NCI-H345 (cell line): ENCODE measurements at regions not wholly inside any gene's neighbourhood (a gene's known extent, or its start where the extent isn't known, plus 50 kb on each side); places are given as distances from the start of the nearest gene placed in this dataset.
"Not testable (repeated sequence)": the region's sequence is repeated elsewhere in the genome, so short reads cannot be mapped to it uniquely, and the experiment has no call there.

Experiments used
- DNase-seq: peaks from one replicate; lab custom pipeline; 2025; lab: John Stamatoyannopoulos, UW

DNA sequence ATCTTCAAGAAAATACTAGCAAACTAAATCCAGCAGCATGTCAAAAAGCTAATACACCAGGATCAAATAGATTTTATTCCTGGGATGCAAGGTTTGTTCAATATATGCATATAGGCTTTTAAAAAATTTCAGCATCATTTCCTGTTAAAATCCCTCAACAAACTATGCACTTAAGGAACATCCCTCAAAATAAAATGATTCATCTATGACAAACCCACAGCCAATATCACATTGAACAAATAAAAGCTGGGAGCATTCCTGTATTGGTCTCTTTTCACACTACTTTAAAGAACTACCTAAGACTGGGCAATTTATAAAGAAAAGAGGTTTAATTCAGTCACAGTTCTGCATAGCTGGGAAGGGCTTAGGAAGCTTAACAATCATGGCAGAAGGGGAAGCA, 726.7 kb downstream of the GRXCR1 start:
- no peak for DNase-seq

DNA sequence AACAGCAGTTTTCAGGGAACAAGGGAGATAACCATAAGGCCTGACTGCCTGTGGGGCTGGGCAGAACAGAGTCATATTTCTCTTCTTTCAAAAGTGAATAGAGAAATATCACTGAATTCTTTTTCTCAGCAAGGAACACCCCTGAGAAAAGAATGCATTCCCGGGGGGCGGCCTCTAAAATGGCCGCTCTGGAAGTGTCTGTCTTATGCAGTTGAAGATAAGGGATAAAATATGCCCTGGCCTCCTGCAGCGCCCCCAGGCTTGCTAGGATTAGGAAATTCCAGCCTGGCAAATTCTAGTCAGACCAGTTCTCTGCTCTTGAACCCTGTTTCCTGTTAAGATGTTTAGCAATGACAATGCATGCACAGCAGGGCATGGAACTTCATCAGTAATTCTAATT, 745.4 kb downstream of the GRXCR1 start:
- not testable (repeated sequence) for DNase-seq

DNA sequence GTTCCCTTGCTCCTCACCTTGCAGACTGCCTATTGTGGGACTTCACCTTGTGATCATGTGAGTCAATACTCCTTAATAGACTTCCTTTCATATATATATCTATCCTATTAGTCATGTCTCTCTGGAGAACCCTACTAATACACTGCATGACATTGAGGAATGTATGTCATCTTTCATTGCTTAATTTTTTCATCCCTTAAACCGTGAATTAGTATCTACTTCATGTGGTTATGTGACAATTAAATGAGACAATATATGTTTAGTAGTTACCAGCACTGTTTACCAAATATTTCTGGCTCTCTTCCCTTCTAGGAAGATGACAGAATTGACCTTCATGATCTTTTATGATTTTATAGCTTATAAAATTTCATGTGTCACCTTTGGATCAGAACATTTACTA, 759.5 kb downstream of the GRXCR1 start:
- DNase-seq = no peak

DNA sequence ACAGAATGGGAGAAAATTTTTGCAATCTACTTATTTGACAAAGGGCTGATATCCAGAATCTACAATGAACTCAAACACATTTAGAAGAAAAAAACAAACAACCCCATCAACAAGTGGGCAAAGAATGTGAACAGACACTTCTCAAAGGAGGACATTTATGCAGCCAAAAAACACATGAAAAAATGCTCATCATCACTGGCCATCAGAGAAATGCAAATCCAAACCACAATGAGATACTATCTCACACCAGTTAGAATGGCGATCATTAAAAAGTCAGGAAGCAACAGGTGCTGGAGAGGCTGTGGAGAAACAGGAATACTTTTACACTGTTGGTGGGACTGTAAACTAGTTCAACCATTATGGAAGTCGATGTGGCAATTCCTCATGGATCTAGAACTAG, 767.0 kb downstream of the GRXCR1 start:
- DNase-seq = not testable (repeated sequence)

DNA sequence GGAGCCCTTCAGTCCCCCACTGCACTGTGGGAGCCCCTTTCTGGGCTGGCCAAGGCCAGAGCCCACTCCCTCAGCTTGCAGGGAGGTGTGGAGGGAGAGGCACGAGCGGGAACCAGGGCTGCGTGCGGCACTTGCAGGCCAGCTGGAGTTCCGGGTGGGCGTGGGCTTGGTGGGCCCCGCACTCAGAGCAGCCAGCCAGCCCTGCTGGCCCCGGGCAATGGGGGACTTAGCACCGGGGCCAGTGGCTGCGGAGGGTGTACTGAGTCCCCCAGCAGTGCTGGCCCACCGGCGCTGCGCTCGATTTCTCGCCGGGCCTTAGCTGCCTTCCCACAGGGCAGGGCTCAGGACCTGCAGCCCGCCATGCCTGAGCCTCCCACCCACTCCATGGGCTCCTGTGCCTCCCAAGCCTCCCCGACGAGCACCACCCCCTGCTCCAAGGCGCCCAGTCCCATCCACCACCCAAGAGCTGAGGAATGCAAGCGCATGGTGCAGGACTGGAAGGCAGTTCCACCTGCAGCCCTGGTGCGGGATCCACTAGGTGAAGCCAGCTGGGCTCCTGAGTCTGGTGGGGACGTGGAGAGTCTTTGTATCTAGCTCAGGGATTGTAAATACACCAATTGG, 776.2 kb downstream of the KCTD8 start:
- not testable (repeated sequence) for DNase-seq

DNA sequence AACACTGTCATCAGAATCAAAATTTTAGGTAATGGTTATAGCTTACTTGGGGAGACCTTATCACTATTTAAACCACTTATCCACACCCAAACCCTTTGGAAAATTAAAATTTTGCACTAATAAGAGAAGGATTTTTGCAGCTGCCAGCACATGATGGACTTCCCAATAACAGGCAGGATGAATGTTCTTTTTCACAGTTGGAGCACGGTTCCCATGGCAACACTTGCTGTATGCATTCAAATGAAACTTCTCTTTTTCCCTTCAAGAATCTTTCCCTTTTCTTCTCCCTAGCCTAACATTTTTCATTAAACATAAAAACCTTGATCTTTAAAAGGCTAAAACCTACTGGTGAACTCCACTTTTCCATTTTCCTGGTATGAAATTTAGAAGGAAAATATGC, 768.2 kb downstream of the KCTD8 start:
- DNase-seq = no peak

DNA sequence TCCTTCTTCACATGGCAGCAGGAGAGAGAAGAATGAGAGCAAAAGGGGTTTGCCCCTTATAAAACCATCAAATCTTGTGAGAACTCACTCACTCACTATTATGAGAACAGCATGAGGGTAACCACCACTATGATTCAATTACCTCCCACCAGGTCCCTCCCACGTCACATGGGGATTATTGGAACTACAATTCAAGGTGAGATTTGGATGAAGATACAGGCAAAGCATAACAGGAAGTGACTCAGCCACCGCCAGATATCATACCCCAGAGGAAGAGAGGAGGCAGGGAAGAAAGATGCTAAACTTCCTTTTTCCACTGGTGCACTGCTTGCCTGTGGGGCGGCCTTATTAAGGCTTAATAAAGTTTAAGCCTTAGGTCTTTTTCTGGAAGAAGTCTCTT, 766.1 kb downstream of the KCTD8 start:
- no peak for DNase-seq

DNA sequence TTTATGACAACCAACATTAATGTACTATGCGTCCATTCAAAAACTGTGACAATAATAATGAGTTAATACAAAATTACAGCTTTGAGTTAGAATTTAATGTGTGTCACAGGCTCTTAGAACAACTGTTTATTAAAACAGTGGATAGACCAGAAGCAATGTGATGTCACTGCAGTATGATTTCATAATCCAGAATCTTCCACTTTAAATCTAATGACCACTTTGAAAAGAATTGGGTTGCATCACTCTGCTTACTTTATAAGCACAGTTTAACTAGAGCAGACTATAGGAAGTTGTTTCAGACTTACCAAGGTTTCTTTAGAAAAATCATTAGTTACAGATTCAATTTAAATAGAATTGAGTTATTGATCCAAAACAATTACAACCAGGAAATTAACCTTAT, 758.5 kb downstream of the KCTD8 start:
- DNase-seq = no peak

DNA sequence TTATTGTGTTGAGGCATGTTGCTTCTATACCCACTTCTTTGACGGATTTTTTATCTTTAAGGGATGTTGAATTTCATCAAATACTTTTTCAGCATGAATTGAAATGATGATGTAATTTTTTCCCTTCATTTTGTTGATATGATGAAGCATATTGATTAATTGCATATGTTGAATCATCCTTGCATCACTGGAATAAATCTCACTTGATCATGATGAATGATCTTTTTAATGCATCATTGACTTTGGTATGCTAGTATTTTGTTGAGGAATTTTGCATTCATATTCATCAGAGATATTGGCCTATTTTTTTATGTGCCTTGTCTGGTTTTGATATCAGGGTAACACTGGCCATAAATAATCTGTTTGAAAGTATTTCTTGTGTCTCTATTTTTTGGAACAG, 754.7 kb downstream of the KCTD8 start:
- no peak for DNase-seq

DNA sequence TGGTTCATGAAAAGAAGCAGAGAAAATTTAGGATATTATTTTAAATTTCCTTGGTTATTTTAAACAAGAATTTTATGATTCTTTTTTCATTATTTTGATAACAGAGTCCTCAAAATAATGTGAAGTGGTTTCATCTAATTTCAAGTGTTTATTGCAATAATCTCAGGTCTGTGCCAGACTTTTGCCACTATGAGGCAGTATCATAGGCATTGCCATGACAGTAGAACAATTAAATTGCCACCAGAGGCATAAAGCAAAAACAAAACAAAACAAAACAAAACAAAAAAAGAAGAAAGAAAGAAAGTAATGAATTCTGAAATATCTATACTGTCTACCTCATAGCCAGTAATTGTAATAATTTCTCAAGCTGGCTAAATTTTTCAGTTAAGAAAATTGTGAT, 739.2 kb downstream of the KCTD8 start:
- no peak for DNase-seq

DNA sequence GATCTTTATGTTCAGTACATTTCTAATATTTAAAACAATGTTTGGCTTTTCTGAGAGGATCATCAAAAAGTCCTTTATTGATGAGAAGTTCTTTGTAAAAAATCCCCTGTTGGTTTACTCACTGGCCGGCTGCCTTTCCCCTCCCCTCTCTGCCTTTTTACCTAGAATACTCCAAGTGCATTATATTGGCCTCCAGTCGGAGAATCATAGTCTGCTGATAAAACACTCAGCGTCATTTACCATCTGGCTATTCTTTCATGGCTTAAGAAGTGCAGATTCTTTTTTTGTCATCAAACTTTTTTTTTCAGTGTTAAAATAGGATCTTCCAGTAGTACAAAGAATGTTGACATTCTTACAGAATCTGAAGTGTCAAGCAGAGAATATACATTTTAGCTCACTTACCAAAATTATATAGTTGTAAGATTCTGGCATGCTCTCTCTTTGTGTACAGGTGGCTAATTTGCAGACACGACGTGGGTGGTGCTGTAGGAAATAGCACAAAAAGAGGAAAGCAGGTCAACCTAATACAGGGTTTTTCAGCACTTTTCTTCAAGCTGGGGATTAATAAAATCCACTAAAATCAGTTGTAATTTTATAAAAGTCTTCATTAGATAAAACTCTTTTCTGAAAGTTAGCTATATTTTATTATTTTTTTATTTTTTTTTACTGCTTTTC, 731.8 kb downstream of the KCTD8 start:
- no peak for DNase-seq

DNA sequence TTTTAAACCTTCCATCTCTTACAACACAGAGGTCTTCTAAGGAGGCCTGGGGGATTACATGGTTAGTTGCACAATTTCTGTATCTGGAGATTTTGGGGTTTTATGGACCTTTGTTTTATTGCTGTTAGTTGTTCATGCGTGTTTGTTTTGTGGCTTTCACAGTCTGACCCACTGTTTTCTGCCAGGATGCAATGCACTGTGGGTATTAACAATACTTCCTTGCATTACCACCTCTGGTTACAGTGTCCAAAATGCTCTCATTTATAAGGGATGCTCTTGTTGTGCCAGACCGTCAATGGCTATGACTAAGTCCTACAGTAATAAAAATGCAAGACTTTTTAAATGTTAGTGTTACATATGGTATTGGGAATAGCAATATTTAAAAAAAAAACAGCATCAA, 730.2 kb downstream of the KCTD8 start:
- no peak for DNase-seq

DNA sequence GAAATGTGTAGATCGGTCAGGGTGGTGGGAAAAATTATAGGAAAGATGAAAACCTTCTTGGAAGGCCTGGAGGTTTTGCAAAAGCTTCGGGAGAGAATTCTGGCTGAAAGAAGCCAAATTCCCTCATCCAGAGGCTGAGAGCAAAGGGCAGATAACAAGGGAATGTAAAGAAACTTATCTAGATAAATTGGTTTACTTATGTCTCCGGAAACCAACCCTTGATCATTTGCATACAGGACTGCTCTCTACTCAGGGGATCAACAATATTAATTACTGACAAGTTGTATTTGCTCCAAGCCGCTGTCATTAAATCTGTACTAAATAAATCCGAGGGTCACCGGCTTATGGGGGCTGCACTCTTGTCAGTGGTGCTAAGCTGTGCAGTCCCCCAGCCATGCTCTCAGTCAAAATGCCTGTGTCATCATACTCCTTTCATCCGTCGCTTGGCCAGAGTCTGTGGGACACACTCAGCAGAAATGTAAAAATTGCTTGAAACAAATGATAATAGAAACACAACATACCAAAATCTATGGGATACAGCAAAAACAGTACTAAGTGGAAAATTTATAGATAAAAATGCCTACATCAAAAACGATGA, 715.7 kb downstream of the KCTD8 start:
- DNase-seq = no peak

DNA sequence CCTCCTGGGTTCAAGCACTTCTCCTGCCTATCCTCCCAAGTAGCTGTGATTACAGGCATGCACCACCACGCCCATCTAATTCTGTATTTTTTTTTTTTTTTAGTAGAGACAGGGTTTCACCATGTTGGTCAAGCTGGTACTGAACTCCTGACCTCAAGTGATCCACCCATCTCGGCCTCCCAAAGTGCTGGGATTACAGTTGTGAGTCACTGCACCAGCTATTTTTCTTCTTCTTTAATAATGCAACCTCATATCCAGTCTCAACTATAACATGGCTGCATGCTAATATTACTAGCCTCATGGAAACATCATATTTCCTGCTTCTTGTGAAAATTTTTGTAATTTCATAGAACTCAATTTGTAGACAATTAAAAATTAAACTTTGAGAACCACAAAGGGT, 706.5 kb downstream of the KCTD8 start:
- DNase-seq = no peak

DNA sequence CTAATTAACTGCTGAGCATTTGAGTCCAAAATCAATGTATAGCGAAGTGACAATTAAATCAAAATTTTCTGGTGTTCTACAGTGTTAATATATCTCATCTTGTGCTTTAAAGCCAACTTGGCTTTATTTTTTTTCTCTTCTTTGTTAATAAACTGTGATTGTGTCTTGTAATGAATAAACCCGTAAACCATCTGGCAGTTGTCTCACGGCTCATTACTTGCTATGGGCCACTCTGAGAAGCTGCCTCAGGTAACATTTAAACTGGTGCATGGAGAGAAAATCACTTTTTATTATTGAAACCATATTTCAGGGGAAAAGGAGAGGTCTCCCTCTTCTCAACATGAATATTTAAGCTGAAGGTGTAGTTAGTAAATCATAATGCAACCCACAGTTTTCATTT, 694.0 kb downstream of the KCTD8 start:
- no peak for DNase-seq

DNA sequence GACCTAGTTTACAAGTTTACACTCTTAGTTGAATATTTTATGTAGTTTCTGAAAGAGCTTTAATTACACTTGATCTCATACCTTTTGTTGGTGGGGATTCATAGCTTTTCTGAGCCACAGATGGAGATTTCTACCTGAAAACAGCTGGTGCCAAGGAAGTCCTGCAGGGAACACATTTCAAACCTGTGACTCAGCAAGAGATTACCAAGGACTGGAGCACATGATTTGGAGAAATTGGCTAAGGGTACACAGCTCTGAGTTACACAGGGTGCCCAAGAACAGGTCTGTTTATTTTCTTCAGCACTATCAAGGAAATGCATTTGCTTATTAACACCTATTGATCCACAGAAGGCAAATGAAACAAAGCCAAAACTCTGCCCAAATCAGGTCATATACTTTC, 691.5 kb downstream of the KCTD8 start:
- DNase-seq = no peak

DNA sequence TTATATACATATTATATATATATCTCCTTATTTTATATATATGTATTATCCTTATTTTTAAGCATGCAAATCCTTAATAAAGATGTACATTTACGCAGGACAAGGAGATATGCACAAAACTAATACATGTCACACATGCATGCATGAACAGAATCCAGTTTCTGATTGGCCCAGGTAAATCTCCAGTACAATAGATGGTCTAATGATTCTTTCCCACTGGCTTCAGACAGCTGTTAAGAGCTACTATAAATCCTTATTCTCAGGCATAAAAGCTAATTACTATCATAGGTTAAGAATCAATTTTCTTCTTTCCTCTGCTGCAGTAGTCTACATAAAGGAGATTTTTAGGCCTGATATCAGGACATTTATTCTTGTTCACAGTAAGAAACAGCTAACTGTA, 689.8 kb downstream of the KCTD8 start:
- DNase-seq = no peak

DNA sequence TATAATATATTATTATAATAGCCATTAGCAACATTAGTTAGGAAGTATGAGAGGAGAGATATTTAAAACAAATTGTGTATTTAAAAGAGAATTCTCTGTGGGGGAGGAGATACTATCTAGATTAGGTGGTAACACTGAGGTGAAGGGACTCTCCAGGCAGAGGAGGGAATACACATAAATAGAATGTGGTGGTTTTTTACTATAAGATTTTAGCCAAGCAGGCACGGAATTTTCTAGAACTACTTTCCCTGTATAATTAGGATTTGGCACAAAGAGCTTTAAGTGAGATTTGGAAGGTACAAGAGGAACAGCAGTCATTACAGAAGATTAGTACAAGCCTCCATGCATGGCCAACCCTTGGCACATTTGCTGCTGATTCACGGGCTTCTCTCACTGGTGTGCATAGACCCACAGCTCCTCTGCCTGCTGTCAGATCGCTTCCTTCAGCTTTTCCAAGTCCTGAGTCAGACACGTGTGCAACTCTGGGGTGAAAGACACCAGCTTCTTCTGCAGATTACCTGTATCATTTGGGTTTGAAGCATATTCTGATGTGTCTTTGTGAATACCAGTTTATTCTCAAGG, 685.5 kb downstream of the KCTD8 start:
- DNase-seq = no peak

DNA sequence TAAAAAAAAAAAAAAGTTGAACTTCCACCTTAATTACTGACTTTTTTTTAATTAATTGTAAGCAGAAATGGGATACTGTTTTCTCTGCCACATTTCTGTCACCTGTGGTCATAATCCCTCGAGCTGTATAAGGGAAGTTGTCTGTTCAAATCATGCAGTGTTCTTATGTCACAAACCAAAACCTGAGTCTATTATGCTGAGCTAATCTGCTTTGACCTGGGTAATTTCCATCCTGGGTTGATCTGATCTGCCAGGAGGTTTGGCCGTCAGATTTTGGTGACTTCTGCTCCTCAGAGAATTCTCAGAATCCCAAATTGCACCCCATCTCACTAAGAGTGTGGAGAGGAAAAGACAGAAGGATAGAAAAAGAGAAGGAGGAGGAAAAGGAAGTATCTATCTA, 683.1 kb downstream of the KCTD8 start:
- no peak for DNase-seq

DNA sequence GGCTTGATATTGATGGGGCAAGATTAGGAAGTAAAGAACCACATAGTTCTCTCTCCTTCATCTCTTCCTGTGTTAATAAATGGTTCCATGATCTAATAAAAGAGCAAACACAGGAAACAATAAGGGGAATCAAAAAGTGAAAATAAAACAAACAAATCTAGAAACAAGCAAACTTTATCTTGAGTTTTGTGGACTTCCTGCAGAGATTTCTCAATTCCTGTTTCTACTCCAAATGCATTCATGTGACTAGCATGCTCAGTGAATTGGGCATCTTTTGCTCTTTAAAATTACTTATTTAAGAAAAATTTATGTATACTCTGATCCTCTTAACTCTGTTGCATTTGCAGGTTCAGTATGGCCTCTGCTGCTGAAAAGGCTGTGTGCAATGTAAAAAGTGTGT, 682.0 kb downstream of the KCTD8 start:
- DNase-seq = no peak

DNA sequence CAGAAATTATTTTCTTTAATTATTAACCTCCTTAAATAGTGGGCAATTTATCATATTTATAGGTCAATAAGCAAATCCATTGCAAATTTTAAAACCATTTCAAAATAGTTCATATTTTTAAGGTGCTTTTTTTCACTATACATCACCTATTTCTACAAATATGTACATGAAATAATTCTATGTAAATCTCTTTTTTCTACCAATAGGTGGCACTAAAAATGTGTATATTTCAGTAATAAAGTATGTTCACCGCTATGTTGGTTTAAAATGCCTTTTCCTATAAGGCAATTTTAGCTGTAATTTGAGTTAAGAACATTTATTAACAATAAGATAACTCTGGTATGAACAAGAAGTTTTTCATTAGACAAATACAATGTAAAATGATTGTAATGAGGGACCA, 672.2 kb downstream of the KCTD8 start:
- DNase-seq = no peak

DNA sequence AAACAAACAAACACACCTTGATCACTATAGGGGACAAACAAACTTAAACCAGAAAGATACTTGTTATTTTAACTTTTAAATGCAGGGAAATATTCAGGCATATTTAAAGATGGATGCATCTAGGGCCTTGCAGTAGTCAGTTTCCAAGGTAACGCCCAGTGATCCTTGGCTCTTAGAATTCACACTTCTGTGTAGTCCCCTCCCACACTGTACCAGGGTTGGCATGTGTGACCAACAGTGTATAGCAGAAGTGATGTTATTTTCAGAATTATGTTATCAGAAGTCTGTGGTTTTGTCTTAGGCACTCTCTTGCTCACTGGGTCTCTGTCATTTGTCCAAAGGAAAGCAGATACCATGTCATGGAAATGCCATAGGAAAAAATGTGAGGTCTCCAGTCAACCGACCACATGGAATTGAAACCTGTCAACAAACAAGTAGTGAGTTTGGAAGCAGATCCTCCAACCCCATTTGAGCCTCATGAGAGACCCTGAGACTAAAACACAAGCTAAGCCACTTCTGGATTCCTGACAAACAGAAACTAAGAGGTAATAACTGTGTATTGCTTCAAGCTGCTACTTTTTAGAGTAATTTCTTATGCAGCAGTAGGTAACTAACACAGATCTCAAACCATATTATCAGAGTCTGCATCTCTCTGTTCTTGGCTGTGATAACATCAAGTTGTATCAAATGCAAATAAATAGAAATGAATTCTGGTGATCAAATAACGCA, 670.3 kb downstream of the KCTD8 start:
- DNase-seq = no peak

DNA sequence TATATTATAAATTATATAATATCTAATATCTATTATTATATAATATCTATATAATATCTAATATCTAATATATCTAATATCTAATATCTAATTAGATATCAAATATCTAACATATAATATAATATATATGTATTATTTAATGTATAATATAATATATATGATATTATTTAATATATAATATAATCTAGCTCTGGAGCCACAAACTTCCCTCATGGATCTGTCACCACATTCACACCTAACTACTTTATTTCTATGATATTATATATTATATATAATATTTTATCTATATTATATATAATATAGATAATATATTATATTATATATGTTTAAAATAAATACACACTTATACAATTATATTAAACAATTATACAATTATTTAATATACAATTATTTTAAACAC, 667.5 kb downstream of the KCTD8 start:
- DNase-seq = no peak
